ENCODE measurements at regions not wholly inside any gene's neighbourhood (a gene's known extent, or its start where the extent isn't known, plus 50 kb on each side); places are given as distances from the start of the nearest gene placed in this dataset.
"Not testable (repeated sequence)": the region's sequence is repeated elsewhere in the genome, so short reads cannot be mapped to it uniquely, and the experiment has no call there.

DNA sequence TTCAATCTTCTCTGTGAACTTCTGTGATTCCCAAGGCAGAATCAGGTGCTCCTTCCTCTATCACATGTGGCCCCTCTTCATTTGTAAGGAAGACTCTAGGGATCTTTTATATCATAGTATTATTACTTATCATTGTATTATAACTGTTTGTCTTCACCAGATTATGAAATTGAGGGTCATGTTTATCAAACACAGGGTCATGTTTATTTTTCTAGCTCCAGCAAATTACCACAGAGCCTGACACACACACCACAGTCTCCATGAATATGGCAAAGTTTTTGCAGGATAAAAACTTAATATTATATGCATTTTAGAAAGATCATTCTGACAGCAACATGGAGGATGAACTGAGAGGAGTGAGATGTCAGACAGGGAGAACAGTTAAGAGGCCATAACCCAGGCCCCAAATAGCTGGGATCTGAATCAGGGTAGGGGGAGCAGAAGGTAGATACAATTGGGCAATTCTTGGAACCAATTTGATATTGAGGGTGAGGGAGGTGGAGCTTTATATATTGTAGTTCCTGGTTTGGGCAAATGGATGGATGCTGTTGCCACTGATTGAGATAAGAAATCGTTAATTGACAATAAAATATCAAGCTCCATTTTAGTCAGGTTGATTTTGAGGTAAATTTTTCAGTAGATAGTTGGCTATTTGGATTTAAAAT, 130.7 kb downstream of the DHRS2 start:
- Mint-ChIP-seq H3K9me3 (peaks cover 4 to 79% of the 10 kb centered on the region in 2 experiments; a peak in 3 of 5 replicates), H3K27me3 (ENCODE audit: low read depth) (peaks cover 4% of the 10 kb centered on the region; the same call in 1 of the 2 replicates), H3K4me3 (no peak overlapping the region), H3K4me1 (no peaks in the 10 kb centered on the region), H3K36me3 (ENCODE audit: insufficient read depth in 1 of 3, low read depth in 3 of 3) (peaks cover 0 to 13% (median 4%) of the 10 kb centered on the region in 3 experiments; a peak in 2 of 7 replicates), H3K27ac (no peak overlapping the region)
- no peak overlapping the region for H2BK120ac ChIP-seq (ENCODE audit: low read depth, low read length, poor library complexity, severe bottlenecking)
- no peak overlapping the region for H3K14ac ChIP-seq (ENCODE audit: insufficient read depth, low read length)
- no peak overlapping the region for H2BK12ac ChIP-seq (ENCODE audit: insufficient read length, low read depth, low read length)
- H4K5ac ChIP-seq (ENCODE audit: insufficient read length, low read depth, low read length): no peak overlapping the region
- H3K9ac ChIP-seq (ENCODE audit: extremely low read depth, insufficient read length, low read length): no peak overlapping the region
- H4K20me1 ChIP-seq (ENCODE audit: control insufficient read depth, insufficient read depth, insufficient read length): no peaks in the 10 kb centered on the region
- no peak overlapping the region for H3K18ac ChIP-seq (ENCODE audit: insufficient read length, low read depth, low read length)
- H3K79me1 ChIP-seq (ENCODE audit: insufficient read depth, low read depth, low read length, poor library complexity, severe bottlenecking): no peaks in the 10 kb centered on the region
- no peaks in the 10 kb centered on the region for H3K27me3 ChIP-seq (ENCODE audit: insufficient read depth, low read length)
- no peak overlapping the region for H2BK5ac ChIP-seq (ENCODE audit: insufficient read length, low read length)
- no peak overlapping the region for H2AFZ ChIP-seq (ENCODE audit: low read length)
- H3K4me2 ChIP-seq (ENCODE audit: insufficient read depth, insufficient read length, low read length): no peak overlapping the region
- H3K79me2 ChIP-seq (ENCODE audit: insufficient read depth, low read length): no peaks in the 10 kb centered on the region
- no peak overlapping the region for H2BK20ac ChIP-seq (ENCODE audit: low read depth, low read length, poor library complexity, severe bottlenecking)
- no peak for DNase-seq
- TF ChIP-seq, protein P1, sequence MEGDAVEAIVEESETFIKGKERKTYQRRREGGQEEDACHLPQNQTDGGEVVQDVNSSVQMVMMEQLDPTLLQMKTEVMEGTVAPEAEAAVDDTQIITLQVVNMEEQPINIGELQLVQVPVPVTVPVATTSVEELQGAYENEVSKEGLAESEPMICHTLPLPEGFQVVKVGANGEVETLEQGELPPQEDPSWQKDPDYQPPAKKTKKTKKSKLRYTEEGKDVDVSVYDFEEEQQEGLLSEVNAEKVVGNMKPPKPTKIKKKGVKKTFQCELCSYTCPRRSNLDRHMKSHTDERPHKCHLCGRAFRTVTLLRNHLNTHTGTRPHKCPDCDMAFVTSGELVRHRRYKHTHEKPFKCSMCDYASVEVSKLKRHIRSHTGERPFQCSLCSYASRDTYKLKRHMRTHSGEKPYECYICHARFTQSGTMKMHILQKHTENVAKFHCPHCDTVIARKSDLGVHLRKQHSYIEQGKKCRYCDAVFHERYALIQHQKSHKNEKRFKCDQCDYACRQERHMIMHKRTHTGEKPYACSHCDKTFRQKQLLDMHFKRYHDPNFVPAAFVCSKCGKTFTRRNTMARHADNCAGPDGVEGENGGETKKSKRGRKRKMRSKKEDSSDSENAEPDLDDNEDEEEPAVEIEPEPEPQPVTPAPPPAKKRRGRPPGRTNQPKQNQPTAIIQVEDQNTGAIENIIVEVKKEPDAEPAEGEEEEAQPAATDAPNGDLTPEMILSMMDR (conservative IDR thresholded peaks at IDR 0.05): no peak
- H3K4ac ChIP-seq (ENCODE audit: low read depth, low read length): no peak overlapping the region
- no peak overlapping the region for H2AK5ac ChIP-seq (ENCODE audit: insufficient read length, low read length)
- H3K23ac ChIP-seq (ENCODE audit: insufficient read length, low read depth, low read length): no peak overlapping the region
- no CpG with 5 or more reads among the region's 1 CpG for WGBS (ENCODE audit: extremely low coverage, insufficient read length, low lambda C conversion rate)
- H3K56ac ChIP-seq (ENCODE audit: insufficient read length, low read depth, low read length): no peak overlapping the region
- H4K8ac ChIP-seq (replicated peaks; ENCODE audit: insufficient read length, low read depth, low read length): no peak overlapping the region
- H3T11ph ChIP-seq (ENCODE audit: low read length): no peak overlapping the region
- peaks cover 11% of the 10 kb centered on the region for H3K9me3 ChIP-seq (ENCODE audit: control insufficient read depth, low read depth, low read length)
- H3K27ac ChIP-seq (ENCODE audit: insufficient read length, low read depth, low read length): no peak overlapping the region
- H4K91ac ChIP-seq (ENCODE audit: insufficient read length, low read depth, low read length): no peak overlapping the region
- H3K4me1 ChIP-seq (ENCODE audit: insufficient read depth, low read length): no peaks in the 10 kb centered on the region
- H3K23me2 ChIP-seq (ENCODE audit: insufficient read length, low read depth, low read length, poor library complexity, severe bottlenecking): no peaks in the 10 kb centered on the region
- H2BK15ac ChIP-seq (ENCODE audit: low read depth, low read length): no peak overlapping the region

- not testable (repeated sequence) for H3K27me3 ChIP-seq (ENCODE audit: insufficient read depth, low read length); H2AK5ac ChIP-seq (ENCODE audit: insufficient read length, low read length); H2BK120ac ChIP-seq (ENCODE audit: low read depth, low read length, poor library complexity, severe bottlenecking); H2BK12ac ChIP-seq (ENCODE audit: insufficient read length, low read depth, low read length); H4K5ac ChIP-seq (ENCODE audit: insufficient read length, low read depth, low read length); H3K4me3 Mint-ChIP-seq; H4K20me1 ChIP-seq (ENCODE audit: control insufficient read depth, insufficient read depth, insufficient read length); H4K91ac ChIP-seq (ENCODE audit: insufficient read length, low read depth, low read length); H2AFZ ChIP-seq (ENCODE audit: low read length); H3K14ac ChIP-seq (ENCODE audit: insufficient read depth, low read length); H3T11ph ChIP-seq (ENCODE audit: low read length); H3K23me2 ChIP-seq (ENCODE audit: insufficient read length, low read depth, low read length, poor library complexity, severe bottlenecking); H3K27ac Mint-ChIP-seq; H3K4me2 ChIP-seq (ENCODE audit: insufficient read depth, insufficient read length, low read length); H4K8ac ChIP-seq (replicated peaks; ENCODE audit: insufficient read length, low read depth, low read length); H2BK5ac ChIP-seq (ENCODE audit: insufficient read length, low read length); H3K79me2 ChIP-seq (ENCODE audit: insufficient read depth, low read length); H3K56ac ChIP-seq (ENCODE audit: insufficient read length, low read depth, low read length); H3K18ac ChIP-seq (ENCODE audit: insufficient read length, low read depth, low read length); DNase-seq; H2BK15ac ChIP-seq (ENCODE audit: low read depth, low read length); H2BK20ac ChIP-seq (ENCODE audit: low read depth, low read length, poor library complexity, severe bottlenecking); H3K4me1 ChIP-seq (ENCODE audit: insufficient read depth, low read length); H3K27me3 Mint-ChIP-seq (ENCODE audit: low read depth); H3K23ac ChIP-seq (ENCODE audit: insufficient read length, low read depth, low read length); H3K4me1 Mint-ChIP-seq; H3K79me1 ChIP-seq (ENCODE audit: insufficient read depth, low read depth, low read length, poor library complexity, severe bottlenecking); H3K27ac ChIP-seq (ENCODE audit: insufficient read length, low read depth, low read length); H3K9ac ChIP-seq (ENCODE audit: extremely low read depth, insufficient read length, low read length); H3K4ac ChIP-seq (ENCODE audit: low read depth, low read length)
- no CpG with 5 or more reads among the region's 9 CpGs for whole genome bisulfite sequencing (ENCODE audit: extremely low coverage, insufficient read length, low lambda C conversion rate)
- Mint-ChIP-seq H3K9me3 (peaks cover 4 to 80% of the 10 kb centered on the region in 2 experiments; a peak in 3 of 5 replicates), H3K36me3 (ENCODE audit: insufficient read depth in 1 of 3, low read depth in 3 of 3) (peaks cover 0 to 18% (median 4%) of the 10 kb centered on the region in 3 experiments; a peak in 2 of 7 replicates)
- H3K9me3 ChIP-seq (ENCODE audit: control insufficient read depth, low read depth, low read length): peaks cover 24% of the 10 kb centered on the region
Observed at GRCh38 chr14:23769221-23769728, 133.1 kb downstream of the DHRS2 start.
